HG02840 (cell line): ENCODE measurements at regions not wholly inside any gene's neighbourhood (a gene's known extent, or its start where the extent isn't known, plus 50 kb on each side); places are given as distances from the start of the nearest gene placed in this dataset.
"Not testable (repeated sequence)": the region's sequence is repeated elsewhere in the genome, so short reads cannot be mapped to it uniquely, and the experiment has no call there.

Experiments
- ATAC-seq: cut with Tn5 transposase; IDR thresholded peaks from one replicate; pipeline ENCODE4 v1.9.1; 2021; ENCODE audit warnings: mild to moderate bottlenecking, moderate library complexity, moderate number of reproducible peaks; ENCODE audit not compliant: unreplicated experiment, low FRiP score

- no peak for ATAC-seq
These were observed 802.0 kb downstream of the RAPGEF2 start for GRCh38 chr4:159904906-159905305.

- ATAC-seq = no peak
These were observed 803.2 kb downstream of the RAPGEF2 start for GRCh38 chr4:159906051-159906450.

DNA sequence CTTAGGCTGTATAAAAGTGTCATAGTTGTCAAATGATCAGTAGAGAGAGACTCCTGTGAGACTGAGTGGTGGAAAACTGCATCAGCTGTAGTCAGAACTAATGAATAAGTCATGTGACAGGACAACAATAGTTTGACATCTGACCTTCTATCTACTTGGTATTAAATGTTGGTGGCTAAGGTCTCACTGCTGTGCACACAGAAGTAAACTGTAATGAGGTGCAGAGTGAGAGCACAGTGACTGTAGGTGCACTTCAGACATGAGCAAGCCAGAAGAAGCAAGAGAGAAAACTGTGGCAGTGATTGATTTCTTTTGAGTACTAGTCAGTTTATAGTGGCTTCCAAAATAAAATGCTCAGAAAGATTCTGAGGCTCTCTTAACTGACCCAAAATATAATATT, 803.6 kb downstream of the RAPGEF2 start:
- ATAC-seq = no peak

- no peak for ATAC-seq
These were observed 807.8 kb downstream of the RAPGEF2 start for GRCh38 chr4:159910721-159911120.

DNA sequence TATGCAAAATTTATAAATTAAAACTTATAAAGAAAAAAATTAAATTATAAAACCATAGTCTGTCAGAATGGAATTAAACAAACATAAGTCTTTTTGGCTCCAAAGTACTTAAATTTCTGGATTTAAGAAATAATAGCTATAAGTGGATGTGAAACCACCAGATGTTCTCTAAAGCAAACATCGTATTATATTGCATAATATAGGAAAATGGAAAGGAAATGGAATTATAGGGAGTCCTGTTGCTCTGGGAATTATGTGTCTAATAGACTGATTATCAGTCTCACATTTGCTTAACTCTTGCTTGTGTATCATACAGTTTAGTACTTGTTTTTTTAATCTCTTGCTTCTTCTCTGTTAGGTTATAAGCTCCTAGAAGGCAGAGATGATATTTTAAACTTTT, 819.2 kb downstream of the RAPGEF2 start:
- ATAC-seq = no peak

DNA sequence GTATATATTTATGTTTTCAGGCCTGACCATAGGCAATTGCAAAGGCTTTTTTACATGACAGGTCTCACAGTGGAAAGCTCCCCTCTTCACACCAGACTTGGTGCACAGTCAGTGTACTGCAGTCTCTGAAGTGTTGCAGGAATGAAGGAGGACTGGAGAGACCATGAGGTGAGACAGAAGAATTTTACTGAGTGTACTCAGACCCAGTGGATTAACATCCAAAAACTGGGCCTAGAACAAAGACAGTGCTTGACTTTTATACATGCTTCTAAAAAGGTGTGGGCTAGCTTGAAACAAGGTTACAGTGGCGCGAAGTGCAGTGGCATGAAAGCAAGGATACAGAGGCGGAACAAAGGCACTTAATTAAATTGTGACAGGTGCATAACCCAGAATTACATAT, 822.9 kb downstream of the RAPGEF2 start:
- ATAC-seq = no peak

DNA sequence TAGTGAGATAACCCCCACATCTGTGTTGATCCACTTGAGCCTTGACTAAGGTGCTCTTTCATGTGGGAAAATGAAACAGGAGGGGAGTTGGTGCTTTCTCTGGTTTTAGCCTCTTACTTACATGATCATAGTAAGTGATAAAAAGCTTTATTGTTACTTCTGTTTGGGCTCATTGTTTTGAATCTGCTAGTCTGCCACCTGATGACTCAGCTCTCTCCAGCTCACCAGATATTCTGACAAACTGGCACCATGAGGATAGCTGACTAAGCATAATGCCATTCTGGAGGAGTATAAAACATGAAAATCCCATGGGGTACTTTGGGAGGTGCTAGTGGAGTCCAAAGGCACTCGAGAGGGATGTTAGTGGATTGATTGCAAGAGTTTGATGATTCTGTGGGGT, 824.0 kb downstream of the RAPGEF2 start:
- no peak for ATAC-seq

- no peak for ATAC-seq
These were observed 824.9 kb downstream of the RAPGEF2 start for GRCh38 chr4:159927781-159928180.

- not testable (repeated sequence) for ATAC-seq
These were observed 831.7 kb downstream of the RAPGEF2 start for GRCh38 chr4:159934602-159935001.

- peak; percentile 97 for ATAC-seq
These were observed 834.7 kb downstream of the RAPGEF2 start for GRCh38 chr4:159937595-159937994.

- ATAC-seq = not testable (repeated sequence)
These were observed 836.8 kb downstream of the RAPGEF2 start for GRCh38 chr4:159939681-159940080.

DNA sequence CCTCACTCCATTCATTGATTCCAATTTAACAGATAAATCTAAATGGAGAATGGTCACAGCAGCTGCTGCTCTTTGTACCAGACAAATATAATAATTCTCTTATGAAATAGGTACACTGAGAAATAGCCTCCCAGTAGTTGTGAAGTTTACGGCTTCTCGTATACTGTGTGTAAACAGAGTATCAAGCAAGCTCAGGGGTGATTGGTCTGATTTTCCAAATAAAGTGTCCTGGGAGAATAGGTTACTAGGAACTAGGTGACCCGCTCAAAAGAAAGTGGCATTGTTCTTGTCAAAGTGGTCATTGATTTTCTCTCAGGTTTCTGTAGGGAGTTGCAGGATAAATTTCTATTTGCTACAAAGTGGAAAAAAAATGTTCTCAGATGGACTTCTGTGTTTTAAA, 838.2 kb downstream of the RAPGEF2 start:
- no peak for ATAC-seq

DNA sequence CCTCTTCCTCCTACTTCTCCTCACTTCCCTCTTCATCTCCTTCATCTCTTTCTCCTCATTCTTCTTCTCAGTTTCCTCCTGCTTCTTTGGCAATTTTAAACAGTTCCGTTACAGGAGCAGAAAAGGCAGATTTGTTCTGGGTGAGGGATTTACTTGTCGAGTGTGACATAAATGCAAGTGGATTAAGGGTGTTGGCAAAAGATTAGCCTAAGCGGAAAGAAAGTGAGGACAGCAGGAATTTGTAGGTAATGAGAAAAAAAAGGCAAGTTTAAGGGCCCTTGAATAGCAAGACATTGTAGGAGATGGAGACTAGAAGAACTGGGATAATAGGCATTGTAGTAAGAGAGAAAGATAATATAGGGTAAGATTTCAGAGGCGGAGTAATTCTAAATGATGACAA, 841.6 kb downstream of the RAPGEF2 start:
- ATAC-seq = no peak

GRCh38 chr4:159946983-159947615, 844.2 kb downstream of the RAPGEF2 start:
- ATAC-seq = no peak

GRCh38 chr4:159950707-159951106, 847.8 kb downstream of the RAPGEF2 start:
- ATAC-seq = no peak

GRCh38 chr4:159966746-159967145, 863.9 kb downstream of the RAPGEF2 start:
- ATAC-seq = no peak

GRCh38 chr4:159976871-159977482, 874.1 kb downstream of the RAPGEF2 start:
- ATAC-seq = not testable (repeated sequence)

GRCh38 chr4:159977907-159978617, 875.2 kb downstream of the RAPGEF2 start:
- ATAC-seq = no peak

DNA sequence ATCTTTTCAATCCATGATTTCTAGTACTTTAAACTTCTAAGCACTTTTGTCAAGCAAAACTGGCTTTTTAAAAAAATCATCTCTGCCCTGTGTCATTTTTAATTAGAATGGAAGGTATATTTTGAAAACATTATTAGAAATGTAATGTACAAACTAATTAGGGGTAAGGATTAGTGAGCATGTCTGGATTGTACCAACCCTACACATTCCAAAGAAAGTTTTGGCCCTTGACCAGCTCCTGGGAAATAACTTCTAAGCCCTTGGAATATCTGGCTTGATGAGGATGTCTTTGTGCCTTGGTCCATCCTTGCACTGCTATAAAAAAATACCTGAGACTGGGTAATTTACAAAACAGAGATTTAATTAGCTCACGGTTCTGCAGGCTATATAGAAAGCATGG, 876.5 kb downstream of the RAPGEF2 start:
- no peak for ATAC-seq

DNA sequence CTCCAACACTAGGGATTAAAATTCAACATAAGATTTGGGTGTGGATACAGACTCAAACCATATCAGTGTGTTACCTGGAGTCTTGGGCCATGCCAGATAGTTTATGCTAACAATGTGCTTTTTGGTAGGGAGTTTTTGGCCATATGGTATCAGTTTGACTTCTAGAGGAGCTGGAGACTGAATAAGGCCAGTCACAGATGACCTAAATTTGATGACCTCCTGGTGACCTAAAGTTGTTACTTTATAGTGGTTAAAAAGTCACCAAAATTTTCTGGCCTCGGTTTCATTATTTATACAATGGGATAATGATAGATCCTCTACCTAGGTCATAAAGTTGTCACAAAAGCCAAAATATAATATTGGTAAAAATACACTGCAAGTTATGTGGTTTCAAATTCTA, 877.1 kb downstream of the RAPGEF2 start:
- no peak for ATAC-seq

DNA sequence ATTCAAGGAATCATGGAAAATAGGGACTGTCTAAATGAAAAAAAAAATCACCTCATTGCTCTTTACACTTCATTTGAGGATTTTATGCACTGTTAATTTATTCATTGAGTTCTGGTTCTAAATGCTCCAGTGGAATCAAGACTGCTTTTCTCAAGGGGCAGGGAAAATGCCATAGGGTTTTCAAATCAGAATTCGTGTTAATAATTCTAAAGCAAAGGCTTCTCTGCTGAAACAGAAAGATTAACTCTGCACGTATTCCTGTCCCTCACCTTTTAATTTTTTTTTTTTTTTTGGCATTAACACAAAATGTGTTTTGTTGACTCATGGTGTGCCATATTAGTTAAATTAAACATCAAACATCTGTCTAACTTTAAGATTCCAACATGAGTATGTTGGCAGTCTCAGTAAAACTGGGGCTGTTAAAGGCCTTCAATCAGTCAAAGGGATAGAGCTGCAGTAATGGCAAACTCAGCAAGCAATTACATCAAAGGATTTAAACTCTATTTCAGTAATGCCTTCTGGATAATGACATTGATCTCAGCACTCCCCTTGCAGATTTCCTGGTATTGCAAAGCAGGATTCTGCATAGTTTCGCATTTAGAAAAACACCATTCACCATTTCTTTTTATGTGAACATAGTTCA, 878.1 kb downstream of the RAPGEF2 start:
- no peak for ATAC-seq
